Endothelial cell of umbilical vein (primary cell): ENCODE measurements at regions not wholly inside any gene's neighbourhood (a gene's known extent, or its start where the extent isn't known, plus 50 kb on each side); places are given as distances from the start of the nearest gene placed in this dataset.

ENCODE experiments used
- BruUV-seq: library from RNA; stranded (reverse); fragments of 400-500 nt; replicated peaks from 2 replicates; lab custom pipeline; 2021; lab: Mats Ljungman, UMichigan
- CTCF ChIA-PET: fragments of 300-600, 350-600 bp; sonication (Branson Sonifier 250); formaldehyde crosslinking; loops from one replicate; lab custom pipeline; 2021; ENCODE audit warnings: antibody characterized with exemption, inconsistent platforms; lab: Charles Lee
- POLR2A ChIA-PET: fragments of 300-600, 350-600 bp; sonication (Branson Sonifier 250); formaldehyde crosslinking; loops from one replicate; lab custom pipeline; 2021; ENCODE audit warnings: antibody characterized with exemption, inconsistent platforms; lab: Charles Lee
- DNase-seq: peaks from one replicate; pipeline ENCODE4 v3.0.0-alpha.2; 2011; ENCODE audit warnings: low read depth, low spot score
- FAIRE-seq: peaks from 2 replicates; lab custom pipeline; 2011; peaks lifted over from hg19 to GRCh38; lab: Jason Lieb, UNC
- H2AFZ ChIP-seq: 2 replicates; pipeline ENCODE4 v1.6.0; 2012; ENCODE audit warnings: low read depth, low read length, control low read depth, inconsistent platforms
- H3K27ac ChIP-seq: 2 replicates; pipeline ENCODE4 v1.5.1; 2011; ENCODE audit warnings: low read depth, mild to moderate bottlenecking, control low read depth, low read length, moderate library complexity; ENCODE audit not compliant: insufficient read depth
- H3K27me3 ChIP-seq, 2 experiments: 2 replicates each; pipeline versions ENCODE4 v1.6.0 to v1.6.1; 2011; ENCODE audit warnings: low read length in 2 of 2, mixed read lengths in 1 of 2; ENCODE audit not compliant: control insufficient read depth in 2 of 2, insufficient read depth in 2 of 2
- H3K36me3 ChIP-seq, 2 experiments: 2 replicates in 1 of 2; 3 replicates in 1 of 2; pipeline ENCODE4 v1.5.1; 2011; ENCODE audit warnings: low read length in 2 of 2, mild to moderate bottlenecking in 1 of 2, moderate library complexity in 1 of 2; ENCODE audit not compliant: control insufficient read depth in 2 of 2, insufficient read depth in 2 of 2; ENCODE audit errors: extremely low read depth in 1 of 2
- H3K4me1 ChIP-seq: 3 replicates; pipeline ENCODE4 v1.5.1; 2011; ENCODE audit warnings: mild to moderate bottlenecking, low read length; ENCODE audit not compliant: control insufficient read depth, insufficient read depth; ENCODE audit errors: extremely low read depth
- H3K4me2 ChIP-seq: 2 replicates; pipeline ENCODE4 v1.6.1; 2011; ENCODE audit warnings: low read length, control low read depth, mixed read lengths; ENCODE audit not compliant: insufficient read depth
- H3K4me3 ChIP-seq, 3 experiments: fragments of 200-600 bp in 1 of 3; sonication (generic), shearing (Covaris generic) in 1 of 3; replicated peaks in 1 of 3; 2 replicates each; pipeline ENCODE4 v1.5.1; 2011 to 2016; ENCODE audit warnings: control low read depth in 3 of 3, low read length in 3 of 3, mild to moderate bottlenecking in 2 of 3, inconsistent platforms in 1 of 3, low read depth in 1 of 3, moderate library complexity in 1 of 3; ENCODE audit not compliant: insufficient read depth in 1 of 3
- H3K79me2 ChIP-seq: 2 replicates; pipeline ENCODE4 v1.6.0; 2012; ENCODE audit warnings: low read length, inconsistent platforms; ENCODE audit not compliant: control insufficient read depth, insufficient read depth
- H3K9ac ChIP-seq: replicated peaks from 2 replicates; pipeline ENCODE3; 2011; ENCODE audit warnings: low read length, control low read depth; ENCODE audit not compliant: insufficient read depth; ENCODE audit errors: extremely low read depth
- H3K9me1 ChIP-seq: replicated peaks from 3 replicates; pipeline ENCODE4 v1.6.0; 2011; ENCODE audit warnings: mild to moderate bottlenecking, low read length; ENCODE audit not compliant: control insufficient read depth, insufficient read depth; ENCODE audit errors: extremely low read depth
- H3K9me3 ChIP-seq: replicated peaks from 2 replicates; pipeline ENCODE4 v1.5.1; 2012; ENCODE audit warnings: low read length, inconsistent platforms; ENCODE audit not compliant: control insufficient read depth, insufficient read depth
- H4K20me1 ChIP-seq: replicated peaks from 2 replicates; pipeline ENCODE3; 2011; ENCODE audit warnings: mild to moderate bottlenecking, low read length; ENCODE audit not compliant: control insufficient read depth, insufficient read depth; ENCODE audit errors: extremely low read depth
- EZH2 ChIP-seq: IDR thresholded peaks from 2 replicates; pipeline ENCODE4 v1.6.1; 2012; ENCODE audit warnings: borderline replicate concordance, low read depth, mild to moderate bottlenecking, moderate library complexity, low read length, inconsistent platforms; ENCODE audit not compliant: severe bottlenecking
- FOS ChIP-seq: IDR thresholded peaks from 2 replicates; pipeline ENCODE4 v1.6.1; 2011; ENCODE audit warnings: mild to moderate bottlenecking, low read length, moderate library complexity, borderline replicate concordance; ENCODE audit not compliant: insufficient read depth
- GATA2 ChIP-seq: IDR thresholded peaks from 2 replicates; pipeline ENCODE4 v1.7.0; 2011; ENCODE audit warnings: low read depth, mild to moderate bottlenecking, moderate library complexity, mixed read lengths, low read length; ENCODE audit not compliant: insufficient read length, insufficient read depth
- JUN ChIP-seq: IDR thresholded peaks from 2 replicates; pipeline ENCODE4 v1.6.1; 2011; ENCODE audit warnings: borderline replicate concordance, low read depth; ENCODE audit not compliant: insufficient read length, insufficient read depth
- MYC ChIP-seq: IDR thresholded peaks from one replicate; pipeline ENCODE4 v1.6.1; 2011; ENCODE audit warnings: mild to moderate bottlenecking, low read depth, low read length
- POLR2A ChIP-seq: IDR thresholded peaks from 2 replicates; pipeline ENCODE4 v1.6.1; 2012; ENCODE audit warnings: low read depth, mild to moderate bottlenecking, control low read depth, low read length
- POLR2AphosphoS5 ChIP-seq: IDR thresholded peaks from 2 replicates; pipeline ENCODE4 v1.6.1; 2012; ENCODE audit warnings: low read depth, mild to moderate bottlenecking, control low read depth, low read length, moderate library complexity; ENCODE audit not compliant: insufficient read depth
- dilution Hi-C: fragments of 300-500 bp; cut with MboI; formaldehyde crosslinking; loops from one replicate; pipeline ENCODE4 v1.15.0; 2019; ENCODE audit warnings: low sequenced_read_pairs; ENCODE audit not compliant: extremely low pct_ligation_motif_present
- intact Hi-C: fragments of 100-400 bp; cut with micrococcal nuclease; formaldehyde crosslinking; loops from one replicate; pipeline ENCODE4 v1.10.0; 2022
- TF ChIP-seq, protein P1 (sequence below), 2 donors: IDR thresholded peaks; 1 replicate in 1 of 2; 2 replicates in 1 of 2; pipeline ENCODE4 v1.5.1; 2011; ENCODE audit warnings: low read length in 2 of 2, mild to moderate bottlenecking in 2 of 2, moderate library complexity in 2 of 2, control low read depth in 1 of 2, inconsistent platforms in 1 of 2, low read depth in 1 of 2; ENCODE audit not compliant: insufficient read depth in 1 of 2; ENCODE audit errors: extremely low read depth in 1 of 2
- TF ChIP-seq, protein P2 (sequence below): IDR thresholded peaks from 2 replicates; pipeline ENCODE4 v1.6.1; 2011; ENCODE audit not compliant: insufficient read depth, insufficient read length

DNA sequence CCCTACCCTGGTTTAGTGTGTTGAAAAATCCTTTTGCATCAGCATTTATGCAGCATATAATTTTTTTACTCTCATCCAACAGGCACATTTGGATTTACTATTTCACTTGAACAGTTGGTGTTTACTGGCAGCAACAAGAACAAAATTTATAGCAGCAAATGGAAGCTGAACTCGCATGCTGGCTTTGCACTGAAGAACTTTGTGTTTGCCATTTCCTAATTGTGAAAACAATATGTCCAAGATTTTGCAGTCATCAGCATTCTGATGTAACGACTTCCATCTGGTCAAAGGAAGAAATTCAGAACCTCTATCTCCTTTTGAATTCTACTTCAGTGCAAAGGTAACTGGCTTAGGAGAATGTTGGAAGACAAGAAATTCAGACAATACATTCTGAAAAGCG lies 131.0 kb downstream of the DLEU7 start:
- CTCF ChIA-PET: interaction anchor here (1.5 to 1.6 kb wide), 2 partner anchors 12 to 59 kb away, joined by 3 to 5 read pairs; no protein-coding TSS in a partner anchor
- BruUV-seq: no TSS peak
- Histone ChIP-seq H3K27ac (no peak overlapping the region), H3K36me3 (no peaks in the 10 kb centered on the region), H2AFZ (no peak overlapping the region), H3K9me1 (no peaks in the 10 kb centered on the region), H3K4me3 (no peak overlapping the region), H4K20me1 (no peaks in the 10 kb centered on the region), H3K9me3 (no peaks in the 10 kb centered on the region), H3K9ac (no peak overlapping the region), H3K79me2 (no peaks in the 10 kb centered on the region), H3K4me1 (no peaks in the 10 kb centered on the region), H3K4me2 (no peak overlapping the region), H3K27me3 (peaks cover 2 to 12% of the 10 kb centered on the region in 2 experiments)
- POLR2A ChIA-PET: no interaction called here
- intact Hi-C loops: no loop called here
- FAIRE-seq: no peak
- no peak for DNase-seq
- dilution Hi-C loops: no loop called here
- TF ChIP-seq JUN (no peak), FOS (no peak), MYC (no peak), EZH2 (no peak), POLR2A (no peak), POLR2AphosphoS5 (no peak), GATA2 (no peak)
- TF ChIP-seq, protein P1, sequence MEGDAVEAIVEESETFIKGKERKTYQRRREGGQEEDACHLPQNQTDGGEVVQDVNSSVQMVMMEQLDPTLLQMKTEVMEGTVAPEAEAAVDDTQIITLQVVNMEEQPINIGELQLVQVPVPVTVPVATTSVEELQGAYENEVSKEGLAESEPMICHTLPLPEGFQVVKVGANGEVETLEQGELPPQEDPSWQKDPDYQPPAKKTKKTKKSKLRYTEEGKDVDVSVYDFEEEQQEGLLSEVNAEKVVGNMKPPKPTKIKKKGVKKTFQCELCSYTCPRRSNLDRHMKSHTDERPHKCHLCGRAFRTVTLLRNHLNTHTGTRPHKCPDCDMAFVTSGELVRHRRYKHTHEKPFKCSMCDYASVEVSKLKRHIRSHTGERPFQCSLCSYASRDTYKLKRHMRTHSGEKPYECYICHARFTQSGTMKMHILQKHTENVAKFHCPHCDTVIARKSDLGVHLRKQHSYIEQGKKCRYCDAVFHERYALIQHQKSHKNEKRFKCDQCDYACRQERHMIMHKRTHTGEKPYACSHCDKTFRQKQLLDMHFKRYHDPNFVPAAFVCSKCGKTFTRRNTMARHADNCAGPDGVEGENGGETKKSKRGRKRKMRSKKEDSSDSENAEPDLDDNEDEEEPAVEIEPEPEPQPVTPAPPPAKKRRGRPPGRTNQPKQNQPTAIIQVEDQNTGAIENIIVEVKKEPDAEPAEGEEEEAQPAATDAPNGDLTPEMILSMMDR (IDR thresholded peaks at IDR 0.05; ENCODE audit: extremely low read depth in 1 of 2, insufficient read depth in 1 of 2, low read depth in 1 of 2, low read length in 2 of 2): no peak
- TF ChIP-seq, protein P2, sequence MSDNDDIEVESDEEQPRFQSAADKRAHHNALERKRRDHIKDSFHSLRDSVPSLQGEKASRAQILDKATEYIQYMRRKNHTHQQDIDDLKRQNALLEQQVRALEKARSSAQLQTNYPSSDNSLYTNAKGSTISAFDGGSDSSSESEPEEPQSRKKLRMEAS: no peak
